C4-2B (cell line): ENCODE measurements at regions not wholly inside any gene's neighbourhood (a gene's known extent, or its start where the extent isn't known, plus 50 kb on each side); places are given as distances from the start of the nearest gene placed in this dataset.

Experiments used
- ZFX ChIP-seq: fragments of 450-650 bp; IDR thresholded peaks from 2 replicates; pipeline ENCODE4 v1.6.1; 2017
- TF ChIP-seq, protein P1 (sequence below): fragments of 450-650 bp; conservative IDR thresholded peaks from 2 replicates; pipeline ENCODE4 v1.5.1; 2017; ENCODE audit warnings: mild to moderate bottlenecking

DNA sequence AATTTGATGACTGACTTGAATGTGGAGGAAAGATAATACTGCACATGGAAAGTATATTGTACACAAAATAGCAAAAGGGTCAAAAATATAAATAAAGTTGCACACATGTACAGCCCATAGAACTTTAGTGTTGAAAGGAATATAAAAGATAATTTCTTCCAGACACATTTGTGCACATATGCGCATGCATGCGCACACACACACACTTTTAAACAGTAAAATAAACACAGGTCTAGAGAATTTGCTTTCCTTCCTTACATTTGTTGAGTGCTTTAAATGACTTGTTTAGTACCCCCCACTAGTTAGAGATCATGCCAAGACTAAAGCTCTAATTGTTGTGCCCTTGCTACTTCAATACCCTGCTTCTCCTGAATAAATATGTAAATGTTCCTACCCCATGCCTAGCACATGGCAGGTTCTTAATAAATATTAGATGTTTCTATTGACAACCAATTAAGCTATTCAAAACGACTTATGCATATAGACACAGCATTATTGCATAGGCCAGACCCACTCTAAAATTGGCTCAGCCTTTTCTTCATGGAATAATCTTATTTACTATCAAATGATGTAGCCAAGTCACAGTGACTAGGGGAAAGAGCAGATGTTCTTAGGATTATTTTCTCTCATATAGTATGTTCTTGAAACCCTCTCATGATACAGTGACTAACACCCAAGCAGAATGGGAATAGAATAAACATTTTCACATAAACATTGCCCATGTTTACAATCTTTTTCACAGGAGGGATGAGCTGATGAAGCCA is 165.5 kb upstream of the ACVR2A start:
- TF ChIP-seq, protein P1, sequence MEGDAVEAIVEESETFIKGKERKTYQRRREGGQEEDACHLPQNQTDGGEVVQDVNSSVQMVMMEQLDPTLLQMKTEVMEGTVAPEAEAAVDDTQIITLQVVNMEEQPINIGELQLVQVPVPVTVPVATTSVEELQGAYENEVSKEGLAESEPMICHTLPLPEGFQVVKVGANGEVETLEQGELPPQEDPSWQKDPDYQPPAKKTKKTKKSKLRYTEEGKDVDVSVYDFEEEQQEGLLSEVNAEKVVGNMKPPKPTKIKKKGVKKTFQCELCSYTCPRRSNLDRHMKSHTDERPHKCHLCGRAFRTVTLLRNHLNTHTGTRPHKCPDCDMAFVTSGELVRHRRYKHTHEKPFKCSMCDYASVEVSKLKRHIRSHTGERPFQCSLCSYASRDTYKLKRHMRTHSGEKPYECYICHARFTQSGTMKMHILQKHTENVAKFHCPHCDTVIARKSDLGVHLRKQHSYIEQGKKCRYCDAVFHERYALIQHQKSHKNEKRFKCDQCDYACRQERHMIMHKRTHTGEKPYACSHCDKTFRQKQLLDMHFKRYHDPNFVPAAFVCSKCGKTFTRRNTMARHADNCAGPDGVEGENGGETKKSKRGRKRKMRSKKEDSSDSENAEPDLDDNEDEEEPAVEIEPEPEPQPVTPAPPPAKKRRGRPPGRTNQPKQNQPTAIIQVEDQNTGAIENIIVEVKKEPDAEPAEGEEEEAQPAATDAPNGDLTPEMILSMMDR, result no peak
- TF ChIP-seq ZFX, result no peak
